Right kidney (tissue), 1 donor: ENCODE measurements at regions not wholly inside any gene's neighbourhood (a gene's known extent, or its start where the extent isn't known, plus 50 kb on each side); places are given as distances from the start of the nearest gene placed in this dataset.
"Not testable (repeated sequence)": the region's sequence is repeated elsewhere in the genome, so short reads cannot be mapped to it uniquely, and the experiment has no call there.

ENCODE experiments used
- DNase-seq: peaks from one replicate; pipeline ENCODE4 v3.0.0-alpha.2; 2016

DNA sequence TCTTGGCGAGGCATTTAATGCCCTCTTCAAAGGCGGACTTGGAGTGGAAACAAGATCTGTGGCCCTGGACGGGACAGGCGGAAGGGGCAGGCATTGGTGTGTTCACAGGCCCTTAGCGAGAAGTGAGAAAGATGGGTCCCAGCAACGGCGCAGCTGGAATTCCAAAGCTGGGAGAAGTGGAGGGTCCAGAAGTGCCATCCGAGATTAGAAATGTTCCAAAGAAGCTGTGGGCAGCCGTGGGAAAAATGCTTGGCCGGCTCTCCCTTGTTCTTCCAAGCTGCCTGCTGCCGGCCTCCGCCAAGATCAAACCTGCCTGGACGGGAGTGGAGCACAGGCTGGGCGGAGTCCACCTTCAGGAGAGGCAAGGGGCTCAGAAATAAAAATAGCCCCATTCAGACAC, 69.4 kb upstream of the ACTRT2 start:
- no peak for DNase-seq

GRCh38 chr1:2952371-2952770, 68.9 kb upstream of the ACTRT2 start:
- no peak for DNase-seq

GRCh38 chr1:2952992-2953391, 68.3 kb upstream of the ACTRT2 start:
- no peak for DNase-seq

DNA sequence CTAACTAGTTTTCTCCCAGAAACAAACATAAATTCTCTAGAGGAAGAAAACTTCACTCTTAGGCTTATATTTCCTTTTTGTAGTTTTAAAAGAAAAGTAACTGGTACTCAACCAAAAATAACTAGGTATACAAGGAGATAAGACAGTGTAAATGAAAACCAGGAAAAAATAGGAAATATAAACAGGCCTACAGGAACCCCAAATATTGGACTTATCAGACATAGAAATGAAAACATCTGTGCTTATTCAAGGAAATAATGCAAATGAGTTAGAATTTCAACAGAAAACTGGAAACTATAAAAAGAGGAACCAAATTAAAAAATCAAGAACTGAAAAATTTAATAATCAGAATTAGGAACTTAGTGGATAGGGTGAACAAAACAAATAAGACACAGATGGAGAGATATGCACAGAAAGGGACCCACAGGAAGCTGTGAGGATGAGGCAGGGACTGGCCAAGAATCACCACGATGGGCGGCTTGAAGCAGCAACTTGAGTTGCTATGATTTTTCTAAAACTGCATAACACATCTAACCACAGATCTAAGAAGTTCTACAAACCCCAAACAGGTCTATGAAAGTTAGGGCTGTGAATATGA, 67.5 kb upstream of the ACTRT2 start:
- no peak for DNase-seq

GRCh38 chr1:2955652-2956051, 65.6 kb upstream of the ACTRT2 start:
- no peak for DNase-seq

- DNase-seq = no peak
Measured at GRCh38 chr1:2956576-2956975, 64.7 kb upstream of the ACTRT2 start.

DNA sequence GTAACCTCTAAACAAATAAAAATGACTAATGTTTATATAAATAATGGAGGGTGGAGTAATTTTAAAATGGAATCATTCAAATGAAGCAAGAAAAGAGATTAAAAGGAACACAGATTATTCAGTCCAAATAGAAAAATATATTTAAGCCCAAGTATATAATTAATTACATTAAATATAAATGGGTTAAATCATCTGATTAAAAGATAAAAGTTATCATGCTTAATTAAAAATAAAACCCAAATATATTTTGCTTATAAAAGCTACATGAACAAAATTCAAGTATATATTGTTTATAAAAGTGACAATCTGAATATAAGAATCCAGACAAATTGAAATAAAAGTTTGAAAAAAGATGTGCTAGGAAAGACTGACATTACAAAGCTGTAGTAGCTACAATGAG, 63.9 kb upstream of the ACTRT2 start:
- DNase-seq = no peak

- not testable (repeated sequence) for DNase-seq
Measured at GRCh38 chr1:2959881-2960280, 61.4 kb upstream of the ACTRT2 start.

- DNase-seq = no peak
Measured at GRCh38 chr1:2961081-2961480, 60.2 kb upstream of the ACTRT2 start.

GRCh38 chr1:2961661-2962060, 59.6 kb upstream of the ACTRT2 start:
- no peak for DNase-seq

DNA sequence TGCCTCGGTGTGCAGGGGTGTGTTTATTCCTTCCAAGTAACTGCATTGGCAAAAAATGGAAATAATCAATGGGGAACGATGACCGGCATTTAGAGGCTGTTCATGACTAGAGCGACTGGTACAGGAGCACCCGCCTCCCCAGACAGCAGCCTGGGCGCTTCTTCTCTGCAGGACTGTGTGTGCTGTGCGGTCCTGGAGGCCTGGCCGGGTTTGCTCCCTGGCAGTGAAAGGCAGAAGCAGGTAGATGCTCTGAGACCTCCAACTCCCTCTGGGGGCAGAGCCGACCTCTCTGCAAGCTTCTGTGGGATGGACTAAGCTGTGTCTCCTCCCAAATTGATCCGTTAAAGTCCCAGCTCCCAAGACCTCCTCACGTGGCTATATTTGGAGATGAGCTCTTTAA, 59.2 kb upstream of the ACTRT2 start:
- no peak for DNase-seq

GRCh38 chr1:2962541-2962940, 58.7 kb upstream of the ACTRT2 start:
- no peak for DNase-seq

- DNase-seq = no peak
Measured at GRCh38 chr1:2962946-2963345, 58.3 kb upstream of the ACTRT2 start.

- DNase-seq = no peak
Measured at GRCh38 chr1:2965676-2966075, 55.6 kb upstream of the ACTRT2 start.

- DNase-seq = no peak
Measured at GRCh38 chr1:2966449-2967328, 54.6 kb upstream of the ACTRT2 start.

DNA sequence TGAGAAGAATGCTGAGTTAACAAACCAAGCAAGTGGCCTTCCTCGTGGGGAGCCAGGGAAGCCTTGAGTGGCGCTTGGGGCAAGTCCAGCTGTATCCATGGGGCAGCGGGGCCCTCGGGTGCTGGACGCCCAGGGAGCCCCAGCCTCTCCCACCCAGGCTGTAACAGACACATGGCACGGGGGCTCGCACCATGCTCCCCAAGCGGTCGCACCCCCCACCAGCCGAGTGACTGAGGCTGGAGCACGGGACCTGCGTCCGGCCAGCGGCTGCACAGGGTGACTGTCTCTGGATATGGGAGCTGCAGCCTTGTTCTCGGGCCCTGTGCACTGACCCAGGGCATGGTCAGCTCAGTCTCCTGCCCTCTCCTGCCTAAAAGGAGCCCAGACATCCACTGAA, 53.9 kb upstream of the ACTRT2 start:
- no peak for DNase-seq

DNA sequence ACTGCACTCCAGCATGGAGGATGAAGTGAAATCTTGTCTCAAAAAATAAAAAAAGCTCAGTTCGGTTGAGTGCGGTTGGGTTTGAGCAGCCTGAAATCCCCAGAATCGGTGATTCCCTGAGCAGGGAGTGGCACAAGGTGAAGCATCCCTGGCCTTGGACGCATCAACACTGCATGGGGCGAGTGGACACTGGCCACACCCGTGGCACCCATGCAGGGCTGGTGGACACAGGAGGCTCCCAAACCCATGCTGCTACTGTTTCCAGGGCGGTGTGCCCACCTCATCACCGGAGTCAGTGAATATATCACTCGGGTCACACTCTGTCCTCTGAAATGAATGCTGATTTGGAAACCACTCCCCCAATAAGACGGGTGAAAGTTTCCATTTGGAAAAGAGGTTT, 53.4 kb upstream of the ACTRT2 start:
- DNase-seq = no peak

GRCh38 chr1:2968471-2968881, 52.8 kb upstream of the ACTRT2 start:
- peak; percentile 72 for DNase-seq

DNA sequence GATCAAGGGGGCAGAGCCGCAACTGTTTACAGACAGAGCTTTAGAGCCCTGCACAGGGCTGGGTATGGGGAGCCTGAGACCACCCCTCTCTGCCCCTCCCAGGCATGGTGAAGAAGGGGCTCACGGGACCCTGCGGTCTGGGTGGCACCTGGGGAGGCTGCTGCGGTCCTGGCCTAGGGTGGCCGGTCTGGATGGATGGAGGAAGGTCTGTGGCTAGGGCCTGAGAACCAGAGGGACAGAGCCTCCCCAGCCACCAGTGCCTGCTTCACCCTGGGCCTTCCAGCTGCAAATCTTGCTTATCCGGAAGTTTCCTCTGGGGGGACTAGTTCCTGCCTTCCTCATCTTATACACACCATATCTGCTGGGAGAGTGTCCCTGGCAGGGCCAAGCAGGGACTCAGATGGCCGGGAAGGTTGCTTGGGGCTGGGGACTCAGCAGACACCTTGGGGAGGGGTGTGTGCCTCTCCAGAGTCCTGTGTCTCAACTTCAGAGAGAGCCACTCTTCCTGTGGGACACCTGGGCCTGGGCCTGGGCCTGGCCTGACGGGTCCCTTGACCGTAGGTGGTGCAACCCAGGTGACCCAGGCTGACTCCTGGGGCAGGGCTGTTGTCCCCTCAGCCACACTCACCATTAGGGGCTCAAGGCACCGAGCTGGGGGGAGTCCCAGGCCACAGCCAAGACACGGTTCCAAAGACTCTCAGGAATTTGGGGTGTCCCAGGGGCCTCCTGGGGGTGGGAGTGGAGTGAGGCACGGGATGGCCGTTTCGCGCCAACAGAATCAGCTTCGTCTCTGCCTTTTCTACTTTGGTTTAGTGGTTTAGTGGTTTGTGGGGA, 52.0 kb upstream of the ACTRT2 start:
- DNase-seq = no peak

GRCh38 chr1:2969845-2970291, 51.4 kb upstream of the ACTRT2 start:
- DNase-seq = no peak

DNA sequence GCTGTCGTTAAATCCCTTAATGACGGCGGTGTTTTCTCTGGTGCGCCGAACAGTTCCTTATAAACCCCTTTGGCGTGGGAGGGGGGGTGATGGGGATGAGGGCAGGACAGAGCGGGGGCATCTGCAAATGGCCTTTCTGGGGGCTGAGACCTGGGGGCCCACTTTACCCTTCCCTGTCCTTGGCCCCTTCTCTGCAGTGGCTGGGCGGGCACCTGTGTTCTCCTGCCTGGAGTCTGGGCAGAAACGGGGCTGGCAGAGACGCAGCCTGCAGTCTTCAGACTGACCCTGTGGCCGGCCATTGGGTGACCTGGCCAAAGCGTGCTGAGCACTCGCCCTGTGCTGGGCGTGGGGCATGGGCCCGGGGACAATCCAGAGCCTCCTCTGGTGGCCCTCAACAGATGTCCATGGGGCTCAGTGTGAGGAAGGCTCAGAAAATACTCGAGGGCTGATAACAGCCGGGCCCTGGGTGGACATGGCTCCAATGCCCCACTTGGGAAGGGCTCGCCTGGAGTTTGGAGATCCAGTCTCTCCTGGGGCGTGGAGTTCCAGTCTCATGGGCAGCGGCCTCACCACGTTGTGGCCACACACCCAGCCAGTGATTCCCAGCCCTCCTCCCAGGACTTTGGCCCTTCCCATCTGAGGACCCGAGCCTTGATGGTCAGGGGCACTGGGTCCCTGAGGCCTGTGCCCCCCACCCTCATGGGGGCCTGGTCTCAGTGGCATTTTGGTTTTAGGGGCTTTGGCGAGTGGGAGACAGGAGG, 50.8 kb upstream of the ACTRT2 start:
- no peak for DNase-seq

DNA sequence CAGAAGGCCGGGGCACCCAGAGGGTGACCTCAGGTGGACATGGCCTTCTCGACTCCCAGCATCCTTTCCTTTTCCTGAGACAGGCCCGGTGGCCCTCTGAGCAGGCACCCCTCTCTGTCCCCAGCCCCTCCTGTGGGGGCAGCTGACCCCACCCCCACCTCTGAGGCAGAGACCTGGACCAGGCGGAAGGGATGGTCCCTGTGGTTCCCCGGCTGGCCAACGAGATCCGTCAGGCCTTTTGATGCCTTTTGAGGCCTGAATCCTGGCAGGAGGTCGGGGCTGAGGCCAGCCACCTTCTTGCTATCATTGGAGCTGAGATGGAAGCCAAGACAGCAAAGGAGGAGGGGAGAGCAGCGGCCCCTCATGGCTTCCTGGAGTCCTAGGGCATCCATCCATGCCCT, 50.2 kb upstream of the ACTRT2 start:
- DNase-seq = no peak
